ENCODE measurements at regions not wholly inside any gene's neighbourhood (a gene's known extent, or its start where the extent isn't known, plus 50 kb on each side); places are given as distances from the start of the nearest gene placed in this dataset.
"Not testable (repeated sequence)": the region's sequence is repeated elsewhere in the genome, so short reads cannot be mapped to it uniquely, and the experiment has no call there.

GRCh38 chr14:99995700-99996356 is 69.4 kb upstream of the EVL start:
- Histone ChIP-seq H3K36me3 (no peaks in the 10 kb centered on the region), H3K4me1 (no peaks in the 10 kb centered on the region), H3K9me3 (replicated peaks) (no peaks in the 10 kb centered on the region), H3K27me3 (ENCODE audit: low read depth) (no peaks in the 10 kb centered on the region), H3K4me3 (no peak overlapping the region), H3K27ac (replicated peaks) (no peak overlapping the region)
- peak; percentile 86 for TF ChIP-seq CTCF (IDR thresholded peaks at IDR 0.05; ENCODE audit: borderline replicate concordance)
- peak; percentile 30 for DNase-seq
- intact Hi-C loops (cut with micrococcal nuclease), result no loop called here

GRCh38 chr14:99996951-99997571 is 68.2 kb upstream of the EVL start:
- no peaks in the 10 kb centered on the region for H3K27me3 ChIP-seq (ENCODE audit: low read depth)
- H3K27ac ChIP-seq (replicated peaks), result no peak overlapping the region
- H3K4me1 ChIP-seq, result no peaks in the 10 kb centered on the region
- no peak for DNase-seq
- intact Hi-C loops (cut with micrococcal nuclease), result no loop called here
- H3K4me3 ChIP-seq, result no peak overlapping the region
- no peaks in the 10 kb centered on the region for H3K9me3 ChIP-seq (replicated peaks)
- no peaks in the 10 kb centered on the region for H3K36me3 ChIP-seq
- TF ChIP-seq CTCF (IDR thresholded peaks at IDR 0.05; ENCODE audit: borderline replicate concordance), result no peak

GRCh38 chr14:100000398-100000797 is 64.8 kb upstream of the EVL start:
- intact Hi-C loops (cut with micrococcal nuclease), result not testable (repeated sequence)

GRCh38 chr14:100004392-100004791 is 60.8 kb upstream of the EVL start:
- intact Hi-C loops (cut with micrococcal nuclease), result no loop called here
- DNase-seq, result no peak
- no peaks in the 10 kb centered on the region for H3K27me3 ChIP-seq (ENCODE audit: low read depth)
- H3K36me3 ChIP-seq, result peaks cover 3% of the 10 kb centered on the region
- no peak overlapping the region for H3K27ac ChIP-seq (replicated peaks)
- H3K4me1 ChIP-seq, result no peaks in the 10 kb centered on the region
- H3K9me3 ChIP-seq (replicated peaks), result peaks cover 11% of the 10 kb centered on the region
- no peak for TF ChIP-seq CTCF (IDR thresholded peaks at IDR 0.05; ENCODE audit: borderline replicate concordance)
- no peak overlapping the region for H3K4me3 ChIP-seq

More at GRCh38 chr14:100000398-100000797, 64.8 kb upstream of the EVL start:
- not testable (repeated sequence) for H3K4me3 ChIP-seq; H3K27me3 ChIP-seq (ENCODE audit: low read depth); H3K27ac ChIP-seq (replicated peaks); H3K4me1 ChIP-seq; DNase-seq; H3K36me3 ChIP-seq
- H3K9me3 ChIP-seq (replicated peaks), result peaks cover 11% of the 10 kb centered on the region

- no peak for TF ChIP-seq CTCF (IDR thresholded peaks at IDR 0.05; ENCODE audit: borderline replicate concordance)
- Histone ChIP-seq H3K4me3 (no peak overlapping the region), H3K4me1 (peaks cover 21% of the 10 kb centered on the region), H3K9me3 (replicated peaks) (peaks cover 11% of the 10 kb centered on the region), H3K36me3 (peaks cover 3% of the 10 kb centered on the region), H3K27me3 (ENCODE audit: low read depth) (no peaks in the 10 kb centered on the region), H3K27ac (replicated peaks) (no peak overlapping the region)
- no peak for DNase-seq
- intact Hi-C loops (cut with micrococcal nuclease), result no loop called here
Measured at GRCh38 chr14:100007254-100007653, 58.0 kb upstream of the EVL start.

GRCh38 chr14:100009802-100010201 is 55.4 kb upstream of the EVL start:
- Histone ChIP-seq H3K4me1 (peaks cover 31% of the 10 kb centered on the region), H3K27ac (replicated peaks) (peak overlapping the region; percentile 13)
- H3K36me3 ChIP-seq; DNase-seq; H3K4me3 ChIP-seq; H3K27me3 ChIP-seq (ENCODE audit: low read depth); H3K9me3 ChIP-seq (replicated peaks); intact Hi-C loops (cut with micrococcal nuclease): not testable (repeated sequence)
